HCT116 (cell line): ENCODE measurements at regions not wholly inside any gene's neighbourhood (a gene's known extent, or its start where the extent isn't known, plus 50 kb on each side); places are given as distances from the start of the nearest gene placed in this dataset.

Experiments used
- ATAC-seq: fragments of 200-7000 bp; cut with Tn5 transposase; 2 replicates; pipeline ENCODE4 v1.9.1; 2020; ENCODE audit warnings: mild to moderate bottlenecking, moderate library complexity
- BruUV-seq: library from RNA; stranded (reverse); fragments of 400-500 nt; replicated peaks from 2 replicates; lab custom pipeline; 2021; lab: Mats Ljungman, UMichigan
- CTCF ChIA-PET: fragments of 300-600 bp; sonication (Branson Sonifier 250); formaldehyde crosslinking; loops from one replicate; lab custom pipeline; 2021; ENCODE audit warnings: antibody characterized with exemption; lab: Charles Lee
- POLR2A ChIA-PET: fragments of 300-600, 350-600 bp; sonication (Branson Sonifier 250); formaldehyde crosslinking; loops from one replicate; lab custom pipeline; 2021; ENCODE audit warnings: antibody characterized with exemption; lab: Charles Lee
- RAD21 ChIA-PET, 2 experiments: fragments of 300-600 bp; sonication (Branson Sonifier 250); formaldehyde crosslinking; loops; one replicate each; lab custom pipeline; 2023; ENCODE audit warnings: low total read pairs in 2 of 2; ENCODE audit not compliant: uncharacterized antibody in 2 of 2, unreplicated experiment in 2 of 2, low non-redundant PET in 1 of 2; lab: Charles Lee
- DNase-seq: peaks from one replicate; pipeline ENCODE4 v3.0.0-alpha.2; 2010; ENCODE audit warnings: low read depth, low spot score
- H2AFZ ChIP-seq: fragments of 200-600 bp; shearing (Covaris generic), sonication (generic); 2 replicates; pipeline ENCODE4 v1.6.1; 2017; ENCODE audit warnings: low read depth, mixed run types, mixed read lengths, antibody characterized with exemption, low read length; ENCODE audit not compliant: poor library complexity, severe bottlenecking
- H3K27ac ChIP-seq: 2 replicates; pipeline ENCODE4 v1.5.1; 2012; ENCODE audit warnings: low read depth, low read length
- H3K27me3 ChIP-seq: fragments of 200-600 bp; sonication (generic); 2 replicates; pipeline ENCODE4 v1.6.1; 2016; ENCODE audit warnings: mixed run types, low read length, mixed read lengths; ENCODE audit not compliant: insufficient read depth
- H3K36me3 ChIP-seq, 2 experiments: fragments of 200-500 bp in 1 of 2; fragments of 200-600 bp in 1 of 2; sonication (Bioruptor generic) in 1 of 2; sonication (generic) in 1 of 2; 2 replicates each; pipeline versions ENCODE4 v1.5.1 to v1.6.1; 2014 to 2016; ENCODE audit warnings: low read length in 2 of 2, inconsistent platforms in 1 of 2, mixed read lengths in 1 of 2, mixed run types in 1 of 2; ENCODE audit not compliant: insufficient read depth in 2 of 2, control insufficient read depth in 1 of 2
- H3K4me1 ChIP-seq, 2 experiments: fragments of 200-600 bp in 1 of 2; sonication (generic) in 1 of 2; 2 replicates each; pipeline versions ENCODE4 v1.5.1 to v1.6.1; 2012 to 2017; ENCODE audit warnings: low read length in 2 of 2, inconsistent platforms in 1 of 2, mild to moderate bottlenecking in 1 of 2, mixed read lengths in 1 of 2, mixed run types in 1 of 2, moderate library complexity in 1 of 2; ENCODE audit not compliant: insufficient read depth in 2 of 2, control insufficient read depth in 1 of 2
- H3K4me2 ChIP-seq: fragments of 200-600 bp; sonication (generic); 2 replicates; pipeline ENCODE4 v1.6.1; 2017; ENCODE audit warnings: mixed run types, low read length, mixed read lengths
- H3K4me3 ChIP-seq, 2 experiments: fragments of 200-600 bp in 1 of 2; sonication (generic) in 1 of 2; replicated peaks in 1 of 2; 2 replicates each; pipeline ENCODE4 v1.5.1; 2011 to 2016; ENCODE audit warnings: low read length in 2 of 2, control low read depth in 1 of 2, low read depth in 1 of 2, mild to moderate bottlenecking in 1 of 2, mixed read lengths in 1 of 2, mixed run types in 1 of 2
- H3K79me2 ChIP-seq: fragments of 200-600 bp; sonication (generic); 2 replicates; pipeline ENCODE4 v1.6.1; 2017; ENCODE audit warnings: mild to moderate bottlenecking, mixed run types, low read length, moderate library complexity, mixed read lengths; ENCODE audit not compliant: insufficient read depth
- H3K9ac ChIP-seq: fragments of 200-600 bp; sonication (generic); 2 replicates; pipeline ENCODE4 v1.6.1; 2016; ENCODE audit warnings: low read length, mixed read lengths
- H3K9me2 ChIP-seq: fragments of 200-600 bp; sonication (generic), shearing (Covaris generic); 2 replicates; pipeline ENCODE4 v1.6.1; 2017; ENCODE audit warnings: mixed run types, mild to moderate bottlenecking, moderate library complexity; ENCODE audit not compliant: insufficient read depth
- H3K9me3 ChIP-seq, 2 experiments: fragments of 200-500 bp in 1 of 2; fragments of 200-600 bp in 1 of 2; sonication (Bioruptor generic) in 1 of 2; sonication (generic) in 1 of 2; 2 replicates each; pipeline ENCODE4 v1.6.1; 2014 to 2017; ENCODE audit warnings: low read length in 2 of 2, mixed read lengths in 2 of 2, inconsistent platforms in 1 of 2, low read depth in 1 of 2, mild to moderate bottlenecking in 1 of 2, mixed run types in 1 of 2, moderate library complexity in 1 of 2; ENCODE audit not compliant: control insufficient read depth in 1 of 2, insufficient read depth in 1 of 2
- H4K20me1 ChIP-seq: fragments of 200-600 bp; sonication (generic), shearing (Covaris generic); 2 replicates; pipeline ENCODE4 v1.6.1; 2017; ENCODE audit warnings: mixed run types, mild to moderate bottlenecking, moderate library complexity; ENCODE audit not compliant: insufficient read depth
- CEBPB ChIP-seq: IDR thresholded peaks from 2 replicates; pipeline ENCODE4 v1.6.1; 2012; ENCODE audit warnings: low read depth
- CTCF ChIP-seq, 3 experiments: fragments of 200-600 bp in 1 of 3; sonication (generic) in 1 of 3; IDR thresholded peaks in 2 of 3; conservative IDR thresholded peaks in 1 of 3; 2 replicates each; pipeline ENCODE4 v1.5.1; 2012 to 2017; ENCODE audit warnings: low read depth in 2 of 3, low read length in 2 of 3, antibody characterized with exemption in 1 of 3, borderline replicate concordance in 1 of 3, control low read depth in 1 of 3, mild to moderate bottlenecking in 1 of 3, mixed read lengths in 1 of 3, mixed run types in 1 of 3, moderate library complexity in 1 of 3; ENCODE audit not compliant: insufficient read depth in 1 of 3
- EZH2 ChIP-seq: fragments of 200-600 bp; sonication (generic); IDR thresholded peaks from 2 replicates; pipeline ENCODE4 v1.6.1; 2017; ENCODE audit warnings: antibody characterized with exemption, mixed run types
- MAX ChIP-seq: IDR thresholded peaks from 2 replicates; pipeline ENCODE4 v1.6.1; 2012
- POLR2A ChIP-seq: IDR thresholded peaks from 2 replicates; pipeline ENCODE4 v1.7.0; 2011; ENCODE audit warnings: borderline replicate concordance; ENCODE audit not compliant: insufficient read depth, insufficient read length; ENCODE audit errors: extremely low read depth
- SRF ChIP-seq: IDR thresholded peaks from 2 replicates; pipeline ENCODE4 v1.6.1; 2012; ENCODE audit warnings: low read depth
- YY1 ChIP-seq: IDR thresholded peaks from 2 replicates; pipeline ENCODE4 v1.6.1; 2011; ENCODE audit warnings: low read length, low read depth, moderate library complexity, mild to moderate bottlenecking; ENCODE audit not compliant: insufficient replicate concordance; ENCODE audit errors: extremely low read depth
- ZBTB33 ChIP-seq: IDR thresholded peaks from 2 replicates; pipeline ENCODE4 v1.6.1; 2011; ENCODE audit warnings: mild to moderate bottlenecking, low read length, moderate library complexity; ENCODE audit not compliant: insufficient replicate concordance; ENCODE audit errors: extremely low read depth
- ZFX ChIP-seq: fragments of 450-650 bp; IDR thresholded peaks from 2 replicates; pipeline ENCODE4 v1.6.1; 2017
- intact Hi-C: fragments of 100-400 bp; cut with micrococcal nuclease; formaldehyde crosslinking; loops from 2 replicates; pipeline ENCODE4 v1.10.0; 2022

DNA sequence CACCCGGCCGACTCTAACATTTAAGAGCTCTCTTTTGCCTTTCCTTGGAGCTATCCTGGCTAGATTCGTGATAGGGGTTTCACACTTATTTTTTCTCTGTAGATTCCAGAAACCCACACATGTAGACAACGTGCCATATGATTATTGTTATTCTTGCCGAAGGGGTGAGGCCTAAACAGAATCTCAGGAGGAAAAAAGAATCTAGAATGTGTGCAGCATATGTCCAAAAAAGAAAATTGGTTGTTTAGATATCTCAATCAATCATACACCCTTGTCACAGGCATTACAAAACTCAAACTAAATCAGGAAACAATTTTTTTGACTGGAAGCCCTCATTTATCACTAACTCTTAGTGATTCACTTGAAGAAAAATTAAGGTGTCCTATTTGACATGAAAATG, 66.9 kb upstream of the TGM3 start:
- TF ChIP-seq SRF (no peak), MAX (no peak), CEBPB (no peak), ZBTB33 (no peak), ZFX (no peak), CTCF (IDR thresholded peaks at IDR 0.05 in 2 of 3, conservative IDR thresholded peaks at IDR 0.05 in 1 of 3; ENCODE audit: borderline replicate concordance in 1 of 3, insufficient read depth in 1 of 3, low read depth in 2 of 3, low read length in 2 of 3) (no peak), EZH2 (no peak), POLR2A (no peak), YY1 (no peak)
- H3K4me2 ChIP-seq: no peak overlapping the region
- H4K20me1 ChIP-seq: no peaks in the 10 kb centered on the region
- BruUV-seq: no TSS peak
- no peak overlapping the region for H3K4me3 ChIP-seq
- intact Hi-C loops: no loop called here
- no peaks in the 10 kb centered on the region for H3K9me3 ChIP-seq
- no peak overlapping the region for H2AFZ ChIP-seq
- H3K36me3 ChIP-seq: no peaks in the 10 kb centered on the region
- ChIA-PET RAD21 (no interaction called here), POLR2A (interaction anchor here (0.6 kb wide), 1 partner anchor 12 kb away, joined by 4 read pairs; no protein-coding TSS in a partner anchor), CTCF (interaction anchor here (1.2 kb wide), 1 partner anchor 21 kb away, joined by 4 read pairs; no protein-coding TSS in a partner anchor)
- no peak overlapping the region for H3K27ac ChIP-seq
- H3K9me2 ChIP-seq: no peaks in the 10 kb centered on the region
- no peak overlapping the region for H3K9ac ChIP-seq
- H3K79me2 ChIP-seq: no peaks in the 10 kb centered on the region
- ATAC-seq (no peak), DNase-seq (no peak)
- peaks cover 0 to 5% of the 10 kb centered on the region in 2 experiments; a peak in 1 of 4 replicates for H3K4me1 ChIP-seq
- no peaks in the 10 kb centered on the region for H3K27me3 ChIP-seq
